ENCODE measurements at regions not wholly inside any gene's neighbourhood (a gene's known extent, or its start where the extent isn't known, plus 50 kb on each side); places are given as distances from the start of the nearest gene placed in this dataset.

GRCh38 chr11:37951996-37952395 lies 1354.0 kb upstream of the RAG2 start:
- Histone ChIP-seq H3K4me3 (replicated peaks; ENCODE audit: insufficient read depth, low read length) (no peak overlapping the region), H3K27ac (replicated peaks) (no peak overlapping the region), H3K27me3 (ENCODE audit: insufficient read depth, poor library complexity, severe bottlenecking) (no peaks in the 10 kb centered on the region)
- no peak for TF ChIP-seq CTCF (IDR thresholded peaks at IDR 0.05; ENCODE audit: insufficient read depth, low read length)
- no peak for DNase-seq (ENCODE audit: low read depth in 1 of 2, low spot score in 1 of 2)

- TF ChIP-seq POLR2AphosphoS5 (IDR thresholded peaks at IDR 0.05; ENCODE audit: low read depth): no peak
- no peak for TF ChIP-seq CTCF (IDR thresholded peaks at IDR 0.05; ENCODE audit: insufficient read depth, low read length)
- TF ChIP-seq REST (IDR thresholded peaks at IDR 0.05; ENCODE audit: insufficient replicate concordance, low read depth): no peak
- TF ChIP-seq SPI1 (IDR thresholded peaks at IDR 0.05; ENCODE audit: borderline replicate concordance, low read depth): no peak
- TF ChIP-seq GABPA (IDR thresholded peaks at IDR 0.05; ENCODE audit: low read depth): no peak
- Histone ChIP-seq H3K27ac (replicated peaks) (no peak overlapping the region), H3K27me3 (ENCODE audit: insufficient read depth, poor library complexity, severe bottlenecking) (no peaks in the 10 kb centered on the region), H3K4me3 (replicated peaks; ENCODE audit: insufficient read depth, low read length) (no peak overlapping the region)
- no peak for DNase-seq (ENCODE audit: low read depth in 1 of 2, low spot score in 1 of 2)
Observed at GRCh38 chr11:37948258-37948657, 1350.2 kb upstream of the RAG2 start.

- TF ChIP-seq GABPA (IDR thresholded peaks at IDR 0.05; ENCODE audit: low read depth) (no peak), SPI1 (IDR thresholded peaks at IDR 0.05; ENCODE audit: borderline replicate concordance, low read depth) (no peak), POLR2AphosphoS5 (IDR thresholded peaks at IDR 0.05; ENCODE audit: low read depth) (no peak)
- Histone ChIP-seq H3K27me3 (ENCODE audit: insufficient read depth, poor library complexity, severe bottlenecking) (no peaks in the 10 kb centered on the region), H3K4me3 (replicated peaks; ENCODE audit: insufficient read depth, low read length) (no peak overlapping the region), H3K27ac (replicated peaks) (no peak overlapping the region)
- DNase-seq (ENCODE audit: low read depth in 1 of 2, low spot score in 1 of 2): no peak
Observed at GRCh38 chr11:37947821-37948220, 1349.8 kb upstream of the RAG2 start.

GRCh38 chr11:37946155-37946766 lies 1348.2 kb upstream of the RAG2 start:
- TF ChIP-seq GABPA (IDR thresholded peaks at IDR 0.05; ENCODE audit: low read depth) (no peak), CTCF (IDR thresholded peaks at IDR 0.05; ENCODE audit: insufficient read depth, low read length) (peak; percentile 65)
- Histone ChIP-seq H3K27ac (replicated peaks) (no peak overlapping the region), H3K4me3 (replicated peaks; ENCODE audit: insufficient read depth, low read length) (no peak overlapping the region), H3K27me3 (ENCODE audit: insufficient read depth, poor library complexity, severe bottlenecking) (no peaks in the 10 kb centered on the region)
- peak; percentile 6 to 33 for DNase-seq (ENCODE audit: low read depth in 1 of 2, low spot score in 1 of 2)

- H3K4me3 ChIP-seq (replicated peaks; ENCODE audit: insufficient read depth, low read length): no peak overlapping the region
- TF ChIP-seq GABPA (IDR thresholded peaks at IDR 0.05; ENCODE audit: low read depth) (no peak), REST (IDR thresholded peaks at IDR 0.05; ENCODE audit: insufficient replicate concordance, low read depth) (no peak), SPI1 (IDR thresholded peaks at IDR 0.05; ENCODE audit: borderline replicate concordance, low read depth) (no peak), CTCF (IDR thresholded peaks at IDR 0.05; ENCODE audit: insufficient read depth, low read length) (no peak), POLR2AphosphoS5 (IDR thresholded peaks at IDR 0.05; ENCODE audit: low read depth) (no peak)
- DNase-seq (ENCODE audit: low read depth in 1 of 2, low spot score in 1 of 2): no peak
- H3K27ac ChIP-seq (replicated peaks): no peak overlapping the region
- H3K27me3 ChIP-seq (ENCODE audit: insufficient read depth, poor library complexity, severe bottlenecking): no peaks in the 10 kb centered on the region
Observed at GRCh38 chr11:37942081-37942480, 1344.0 kb upstream of the RAG2 start.

Measured in HL-60 (cell line).